GM21390 (cell line): ENCODE measurements at regions not wholly inside any gene's neighbourhood (a gene's known extent, or its start where the extent isn't known, plus 50 kb on each side); places are given as distances from the start of the nearest gene placed in this dataset.

Experiments
- ATAC-seq: cut with Tn5 transposase; IDR thresholded peaks from one replicate; pipeline ENCODE4 v1.9.1; 2021; ENCODE audit not compliant: unreplicated experiment

GRCh38 chr6:141337191-141337590, 795.5 kb upstream of the GJE1 start:
- ATAC-seq: no peak

GRCh38 chr6:141335477-141336273, 797.0 kb upstream of the GJE1 start:
- ATAC-seq: no peak

GRCh38 chr6:141326925-141327324, 805.8 kb upstream of the GJE1 start:
- ATAC-seq: no peak

- ATAC-seq: no peak
Measured at GRCh38 chr6:141326426-141326825, 806.3 kb upstream of the GJE1 start.

- ATAC-seq: no peak
Measured at GRCh38 chr6:141321493-141322347, 811.0 kb upstream of the GJE1 start.

- ATAC-seq: no peak
Measured at GRCh38 chr6:141316236-141316635, 816.5 kb upstream of the GJE1 start.

- ATAC-seq: no peak
Measured at GRCh38 chr6:141313986-141314385, 818.7 kb upstream of the GJE1 start.

- peak; percentile 53 for ATAC-seq
Measured at GRCh38 chr6:141309295-141309694, 823.4 kb upstream of the GJE1 start.

GRCh38 chr6:141307309-141307998, 825.3 kb upstream of the GJE1 start:
- ATAC-seq: no peak

- no peak for ATAC-seq
Measured at GRCh38 chr6:141303907-141304306, 828.8 kb upstream of the GJE1 start.

- no peak for ATAC-seq
Measured at GRCh38 chr6:141301779-141302178, 830.9 kb upstream of the GJE1 start.

GRCh38 chr6:141290941-141291721, 841.6 kb upstream of the GJE1 start:
- no peak for ATAC-seq

- ATAC-seq: no peak
Measured at GRCh38 chr6:141288947-141289346, 843.8 kb upstream of the GJE1 start.

- no peak for ATAC-seq
Measured at GRCh38 chr6:141282263-141282662, 850.5 kb upstream of the GJE1 start.

- ATAC-seq: no peak
Measured at GRCh38 chr6:141269684-141270083, 863.0 kb upstream of the GJE1 start.

- no peak for ATAC-seq
Measured at GRCh38 chr6:141267420-141267819, 865.3 kb upstream of the GJE1 start.

- ATAC-seq: no peak
Measured at GRCh38 chr6:141265756-141266623, 866.7 kb upstream of the GJE1 start.

GRCh38 chr6:141264101-141264500, 868.6 kb upstream of the GJE1 start:
- ATAC-seq: no peak

- ATAC-seq: no peak
Measured at GRCh38 chr6:141261672-141262060, 871.1 kb upstream of the GJE1 start.
